NCI-H1092 treated with DMSO at 0.1 percent for 48 hours (cell line): ENCODE measurements at regions not wholly inside any gene's neighbourhood (a gene's known extent, or its start where the extent isn't known, plus 50 kb on each side); places are given as distances from the start of the nearest gene placed in this dataset.

Source experiments
- DNase-seq: peaks from one replicate; lab custom pipeline; 2025; lab: John Stamatoyannopoulos, UW

- peak; percentile 13 for DNase-seq
These were observed 298.9 kb upstream of the RORA start for GRCh38 chr15:61527836-61528580.

- no peak for DNase-seq
These were observed 295.4 kb upstream of the RORA start for GRCh38 chr15:61524545-61524944.

- no peak for DNase-seq
These were observed 295.0 kb upstream of the RORA start for GRCh38 chr15:61524086-61524485.

GRCh38 chr15:61522411-61522810 is 293.3 kb upstream of the RORA start:
- DNase-seq, result no peak

- DNase-seq, result no peak
These were observed 292.9 kb upstream of the RORA start for GRCh38 chr15:61521953-61522352.

- DNase-seq, result no peak
These were observed 290.2 kb upstream of the RORA start for GRCh38 chr15:61519296-61519695.

- DNase-seq, result no peak
These were observed 289.3 kb upstream of the RORA start for GRCh38 chr15:61518191-61518950.

GRCh38 chr15:61517776-61518175 is 288.7 kb upstream of the RORA start:
- DNase-seq, result no peak

- DNase-seq, result no peak
These were observed 288.2 kb upstream of the RORA start for GRCh38 chr15:61517335-61517734.

- no peak for DNase-seq
These were observed 282.7 kb upstream of the RORA start for GRCh38 chr15:61511756-61512155.

GRCh38 chr15:61511089-61511488 is 282.0 kb upstream of the RORA start:
- DNase-seq, result no peak

- no peak for DNase-seq
These were observed 280.3 kb upstream of the RORA start for GRCh38 chr15:61509327-61509840.

GRCh38 chr15:61503383-61503969 is 274.4 kb upstream of the RORA start:
- DNase-seq, result no peak

- DNase-seq, result no peak
These were observed 272.8 kb upstream of the RORA start for GRCh38 chr15:61501815-61502389.

GRCh38 chr15:61500951-61501620 is 272.0 kb upstream of the RORA start:
- DNase-seq, result no peak

- DNase-seq, result no peak
These were observed 271.4 kb upstream of the RORA start for GRCh38 chr15:61500523-61500922.

GRCh38 chr15:61499376-61499775 is 270.3 kb upstream of the RORA start:
- DNase-seq, result no peak

GRCh38 chr15:61489571-61489970 is 260.5 kb upstream of the RORA start:
- no peak for DNase-seq

GRCh38 chr15:61483599-61483998 is 254.5 kb upstream of the RORA start:
- DNase-seq, result no peak

- no peak for DNase-seq
These were observed 252.8 kb upstream of the RORA start for GRCh38 chr15:61481886-61482285.

- DNase-seq, result no peak
These were observed 251.8 kb upstream of the RORA start for GRCh38 chr15:61480863-61481262.

- no peak for DNase-seq
These were observed 251.2 kb upstream of the RORA start for GRCh38 chr15:61480295-61480694.
